ENCODE measurements at regions not wholly inside any gene's neighbourhood (a gene's known extent, or its start where the extent isn't known, plus 50 kb on each side); places are given as distances from the start of the nearest gene placed in this dataset.

DNA sequence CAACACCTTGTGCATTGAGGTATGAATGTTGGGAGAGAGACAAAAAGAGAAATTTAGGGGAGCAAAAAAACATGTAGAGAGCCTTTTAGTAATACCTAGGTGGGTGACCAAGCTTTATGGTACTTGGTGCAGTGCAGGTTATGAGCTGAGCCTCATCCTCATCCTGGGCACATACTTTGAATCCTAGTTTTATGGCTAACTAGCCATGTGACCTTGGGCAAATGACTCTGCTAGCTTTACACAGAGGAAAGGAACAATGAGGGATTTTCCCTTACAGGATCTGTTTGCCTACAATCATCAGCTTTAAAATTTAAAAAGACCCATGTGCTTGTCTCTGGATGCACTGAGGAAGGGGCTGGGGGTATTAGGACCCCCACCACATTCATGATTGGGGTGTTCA lies 187.8 kb upstream of the ISX start:
- TF ChIP-seq, protein P1, sequence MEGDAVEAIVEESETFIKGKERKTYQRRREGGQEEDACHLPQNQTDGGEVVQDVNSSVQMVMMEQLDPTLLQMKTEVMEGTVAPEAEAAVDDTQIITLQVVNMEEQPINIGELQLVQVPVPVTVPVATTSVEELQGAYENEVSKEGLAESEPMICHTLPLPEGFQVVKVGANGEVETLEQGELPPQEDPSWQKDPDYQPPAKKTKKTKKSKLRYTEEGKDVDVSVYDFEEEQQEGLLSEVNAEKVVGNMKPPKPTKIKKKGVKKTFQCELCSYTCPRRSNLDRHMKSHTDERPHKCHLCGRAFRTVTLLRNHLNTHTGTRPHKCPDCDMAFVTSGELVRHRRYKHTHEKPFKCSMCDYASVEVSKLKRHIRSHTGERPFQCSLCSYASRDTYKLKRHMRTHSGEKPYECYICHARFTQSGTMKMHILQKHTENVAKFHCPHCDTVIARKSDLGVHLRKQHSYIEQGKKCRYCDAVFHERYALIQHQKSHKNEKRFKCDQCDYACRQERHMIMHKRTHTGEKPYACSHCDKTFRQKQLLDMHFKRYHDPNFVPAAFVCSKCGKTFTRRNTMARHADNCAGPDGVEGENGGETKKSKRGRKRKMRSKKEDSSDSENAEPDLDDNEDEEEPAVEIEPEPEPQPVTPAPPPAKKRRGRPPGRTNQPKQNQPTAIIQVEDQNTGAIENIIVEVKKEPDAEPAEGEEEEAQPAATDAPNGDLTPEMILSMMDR (IDR thresholded peaks at IDR 0.05; ENCODE audit: borderline replicate concordance, insufficient read depth, low read depth, low read length): no peak
- H3K4me3 ChIP-seq (ENCODE audit: low read depth, low read length): no peak overlapping the region

DNA sequence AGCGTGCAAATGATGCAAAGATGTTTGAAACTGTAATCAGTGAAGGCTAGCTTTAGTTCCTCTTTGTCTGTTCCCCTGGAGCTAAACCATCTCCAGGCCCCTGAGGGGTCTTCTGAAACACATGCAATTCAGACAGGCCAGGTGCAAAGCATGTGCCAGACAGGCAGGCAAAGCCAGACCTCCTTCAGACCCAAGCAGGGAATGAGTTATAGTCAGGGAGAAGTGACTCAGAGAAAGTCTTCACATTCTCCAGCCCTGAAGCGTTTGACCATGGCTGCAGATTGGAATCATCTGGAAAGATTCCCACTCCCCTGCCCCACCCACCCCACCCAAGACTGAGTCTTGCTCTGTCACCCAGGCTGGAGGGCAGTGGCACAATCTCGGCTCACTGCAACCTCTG lies 187.0 kb upstream of the ISX start:
- H3K4me3 ChIP-seq (ENCODE audit: low read depth, low read length): no peak overlapping the region
- TF ChIP-seq, protein P1 (IDR thresholded peaks at IDR 0.05; ENCODE audit: borderline replicate concordance, insufficient read depth, low read depth, low read length): no peak

DNA sequence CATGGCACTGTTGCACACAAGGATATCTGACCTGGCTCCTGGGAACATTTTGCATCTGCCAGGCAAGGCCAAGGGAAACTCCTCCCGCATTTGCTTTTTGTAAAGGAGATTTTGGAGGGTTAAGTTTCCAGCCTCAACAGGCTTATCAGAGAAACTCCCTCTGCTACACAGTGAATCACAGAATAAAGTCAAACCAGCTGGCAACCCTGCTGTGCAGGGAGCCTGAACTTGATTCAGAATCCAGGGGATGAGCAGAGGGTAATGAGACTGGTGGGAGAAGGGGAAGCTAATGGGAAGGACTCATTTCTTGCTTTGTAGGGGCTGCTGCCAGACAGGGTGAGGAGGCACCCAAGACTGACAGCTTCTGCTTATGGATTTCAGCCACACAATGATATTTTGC lies 185.3 kb upstream of the ISX start:
- TF ChIP-seq, protein P1 (IDR thresholded peaks at IDR 0.05; ENCODE audit: borderline replicate concordance, insufficient read depth, low read depth, low read length): no peak
- no peak overlapping the region for H3K4me3 ChIP-seq (ENCODE audit: low read depth, low read length)

DNA sequence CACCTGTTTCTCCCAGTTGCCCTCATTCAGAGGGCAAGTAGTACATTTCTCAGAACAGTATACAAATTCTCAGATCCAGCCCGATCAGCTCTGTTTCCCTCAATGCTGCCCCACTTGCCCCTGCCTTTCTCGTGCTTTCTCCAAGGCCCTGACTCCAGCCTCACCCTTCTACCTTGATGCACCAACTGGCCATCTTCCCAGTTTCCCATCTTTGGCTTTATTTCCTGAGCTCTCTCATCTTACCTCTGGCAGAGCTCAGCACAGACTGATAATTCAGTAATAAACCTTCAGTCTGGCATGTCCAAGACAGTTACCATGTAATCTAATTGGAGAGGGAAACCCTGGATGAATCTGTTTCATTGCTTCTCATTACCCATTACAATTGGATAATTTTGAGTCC lies 184.5 kb upstream of the ISX start:
- TF ChIP-seq, protein P1 (IDR thresholded peaks at IDR 0.05; ENCODE audit: borderline replicate concordance, insufficient read depth, low read depth, low read length): no peak
- no peak overlapping the region for H3K4me3 ChIP-seq (ENCODE audit: low read depth, low read length)

DNA sequence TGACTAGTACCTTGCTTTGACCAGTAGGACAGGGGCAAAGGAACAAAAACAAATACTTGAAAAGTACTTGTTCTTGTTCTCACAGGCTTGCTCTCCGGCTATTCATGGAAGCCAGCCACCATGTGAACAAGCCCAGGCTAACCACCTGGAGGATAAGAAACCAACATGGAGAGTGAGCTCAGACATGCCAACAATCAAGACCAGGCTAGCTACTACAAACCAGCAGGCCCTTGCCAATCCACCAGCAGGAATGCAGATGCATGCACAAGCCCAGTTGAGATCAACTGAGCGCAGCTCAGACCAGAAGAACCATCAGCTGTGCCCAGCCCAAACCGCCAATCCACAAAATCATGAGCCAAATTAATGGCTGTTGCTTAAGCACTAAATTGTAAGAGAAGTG lies 180.1 kb upstream of the ISX start:
- TF ChIP-seq, protein P1 (IDR thresholded peaks at IDR 0.05; ENCODE audit: borderline replicate concordance, insufficient read depth, low read depth, low read length): no peak
- no peak overlapping the region for H3K4me3 ChIP-seq (ENCODE audit: low read depth, low read length)

DNA sequence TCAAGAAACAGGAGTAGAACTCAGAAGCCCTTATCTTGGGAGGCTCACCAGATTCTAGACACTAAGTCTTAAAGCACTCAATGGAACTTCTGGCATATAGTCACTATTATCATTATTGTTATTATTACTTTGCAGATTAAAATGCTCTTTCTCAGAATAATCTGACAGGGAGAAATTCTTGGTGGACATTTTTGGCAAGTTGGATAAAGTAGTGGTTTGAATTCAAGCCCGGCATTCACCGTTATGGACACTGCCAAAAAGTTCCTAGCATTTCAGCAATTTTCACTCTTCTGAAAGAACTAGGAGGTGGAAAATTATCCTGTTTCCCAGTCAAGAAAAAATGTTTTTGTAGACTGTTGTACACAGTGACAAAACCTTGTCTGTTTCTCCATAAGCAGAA lies 179.6 kb upstream of the ISX start:
- TF ChIP-seq, protein P1 (IDR thresholded peaks at IDR 0.05; ENCODE audit: borderline replicate concordance, insufficient read depth, low read depth, low read length): no peak
- no peak overlapping the region for H3K4me3 ChIP-seq (ENCODE audit: low read depth, low read length)

DNA sequence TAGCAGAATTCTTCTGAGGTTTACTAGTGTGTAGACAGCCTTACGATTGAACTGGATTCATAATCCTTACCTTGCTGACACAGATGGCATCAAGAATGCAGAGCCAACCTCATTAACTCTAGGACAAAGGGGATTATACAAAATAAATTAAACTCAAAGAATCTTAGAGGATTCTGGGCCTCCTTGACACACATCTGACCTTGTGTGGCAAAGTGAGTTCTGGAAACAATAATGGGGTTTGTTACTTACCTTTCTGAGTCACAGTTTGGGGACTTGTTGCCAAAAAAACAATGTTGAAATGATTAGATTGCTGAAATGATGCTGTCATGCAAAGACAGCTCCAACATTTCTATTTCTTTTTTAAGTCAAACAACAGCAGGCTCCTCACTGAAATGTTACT lies 179.1 kb upstream of the ISX start:
- no peak overlapping the region for H3K4me3 ChIP-seq (ENCODE audit: low read depth, low read length)
- TF ChIP-seq, protein P1 (IDR thresholded peaks at IDR 0.05; ENCODE audit: borderline replicate concordance, insufficient read depth, low read depth, low read length): no peak

Data from GM12875 (cell line).